ENCODE measurements at regions not wholly inside any gene's neighbourhood (a gene's known extent, or its start where the extent isn't known, plus 50 kb on each side); places are given as distances from the start of the nearest gene placed in this dataset.

DNA sequence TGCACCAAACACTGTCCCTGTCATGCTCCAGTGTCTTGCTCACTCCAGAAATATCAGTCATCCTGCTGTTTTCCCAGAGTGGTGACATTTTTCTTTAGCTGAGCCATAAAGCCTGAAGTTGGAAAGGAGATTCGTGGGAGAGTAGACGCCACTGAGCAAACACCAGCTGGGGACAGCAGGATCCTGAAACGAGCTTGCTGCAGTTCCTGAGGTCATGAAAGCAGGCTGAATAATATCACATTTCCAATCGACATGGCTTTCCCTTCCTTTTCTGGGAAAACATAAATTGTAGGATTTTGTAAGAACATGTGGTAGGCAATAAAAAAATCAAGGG is 276.4 kb downstream of the CDCA7 start:
- no peak for DNase-seq (ENCODE audit: low read depth)
- H3K4me3 ChIP-seq (ENCODE audit: low read depth, low read length), result no peak overlapping the region
- TF ChIP-seq, protein P1, sequence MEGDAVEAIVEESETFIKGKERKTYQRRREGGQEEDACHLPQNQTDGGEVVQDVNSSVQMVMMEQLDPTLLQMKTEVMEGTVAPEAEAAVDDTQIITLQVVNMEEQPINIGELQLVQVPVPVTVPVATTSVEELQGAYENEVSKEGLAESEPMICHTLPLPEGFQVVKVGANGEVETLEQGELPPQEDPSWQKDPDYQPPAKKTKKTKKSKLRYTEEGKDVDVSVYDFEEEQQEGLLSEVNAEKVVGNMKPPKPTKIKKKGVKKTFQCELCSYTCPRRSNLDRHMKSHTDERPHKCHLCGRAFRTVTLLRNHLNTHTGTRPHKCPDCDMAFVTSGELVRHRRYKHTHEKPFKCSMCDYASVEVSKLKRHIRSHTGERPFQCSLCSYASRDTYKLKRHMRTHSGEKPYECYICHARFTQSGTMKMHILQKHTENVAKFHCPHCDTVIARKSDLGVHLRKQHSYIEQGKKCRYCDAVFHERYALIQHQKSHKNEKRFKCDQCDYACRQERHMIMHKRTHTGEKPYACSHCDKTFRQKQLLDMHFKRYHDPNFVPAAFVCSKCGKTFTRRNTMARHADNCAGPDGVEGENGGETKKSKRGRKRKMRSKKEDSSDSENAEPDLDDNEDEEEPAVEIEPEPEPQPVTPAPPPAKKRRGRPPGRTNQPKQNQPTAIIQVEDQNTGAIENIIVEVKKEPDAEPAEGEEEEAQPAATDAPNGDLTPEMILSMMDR (IDR thresholded peaks at IDR 0.05; ENCODE audit: insufficient read depth, low read length), result no peak

DNA sequence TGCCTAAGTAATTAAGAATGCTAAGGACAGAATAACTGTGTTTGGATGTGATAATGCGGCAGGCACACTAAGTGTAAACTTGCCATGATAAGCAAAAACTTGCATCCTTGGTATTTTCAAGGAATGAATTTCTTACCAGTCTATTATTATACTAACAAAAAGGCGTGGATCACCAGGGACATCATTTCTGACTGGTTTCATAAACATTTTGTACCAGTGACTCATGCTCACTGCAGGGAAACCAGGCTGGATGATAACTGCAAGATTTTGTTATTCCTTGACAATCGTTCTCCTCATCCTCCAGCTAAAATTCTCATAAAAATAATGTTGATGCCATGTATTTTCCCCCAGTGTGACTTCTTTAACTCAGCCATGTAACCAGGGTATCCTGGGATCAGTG is 289.5 kb downstream of the CDCA7 start:
- peak; percentile 79 for DNase-seq (ENCODE audit: low read depth)
- no peak overlapping the region for H3K4me3 ChIP-seq (ENCODE audit: low read depth, low read length)
- TF ChIP-seq, protein P1 (IDR thresholded peaks at IDR 0.05; ENCODE audit: insufficient read depth, low read length), result no peak

DNA sequence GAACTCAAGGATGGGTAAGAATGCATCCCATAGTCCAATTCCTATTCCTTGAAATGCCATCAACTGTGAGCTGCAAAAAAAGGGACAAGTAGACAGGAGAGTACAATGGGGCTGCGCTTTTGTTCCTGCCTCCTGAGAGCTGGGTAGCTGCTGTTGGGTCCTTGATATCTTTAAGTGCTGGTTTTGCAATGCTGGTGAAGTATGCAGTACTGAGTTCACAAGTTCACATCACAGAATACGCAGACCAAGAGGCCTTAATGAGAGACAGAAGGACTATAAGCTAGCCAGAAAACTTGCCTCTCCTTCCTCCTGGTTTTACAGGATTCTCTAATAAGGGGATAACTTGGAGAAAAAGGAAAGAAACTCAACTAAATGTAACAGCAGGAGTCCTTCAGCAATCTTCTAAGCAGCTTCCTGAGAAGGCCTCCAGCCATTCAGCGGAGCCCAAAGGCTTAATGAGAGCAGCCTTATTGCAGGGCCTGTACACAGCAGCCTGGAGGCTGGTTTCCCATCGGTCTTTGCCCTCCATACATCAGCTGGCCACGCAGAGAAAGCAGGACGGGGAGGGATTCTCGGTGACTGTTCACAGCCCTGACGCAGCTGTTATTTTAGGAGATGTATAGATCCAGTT is 293.1 kb downstream of the CDCA7 start:
- TF ChIP-seq, protein P1 (IDR thresholded peaks at IDR 0.05; ENCODE audit: insufficient read depth, low read length), result no peak
- no peak overlapping the region for H3K4me3 ChIP-seq (ENCODE audit: low read depth, low read length)
- DNase-seq (ENCODE audit: low read depth), result peak; percentile 73

DNA sequence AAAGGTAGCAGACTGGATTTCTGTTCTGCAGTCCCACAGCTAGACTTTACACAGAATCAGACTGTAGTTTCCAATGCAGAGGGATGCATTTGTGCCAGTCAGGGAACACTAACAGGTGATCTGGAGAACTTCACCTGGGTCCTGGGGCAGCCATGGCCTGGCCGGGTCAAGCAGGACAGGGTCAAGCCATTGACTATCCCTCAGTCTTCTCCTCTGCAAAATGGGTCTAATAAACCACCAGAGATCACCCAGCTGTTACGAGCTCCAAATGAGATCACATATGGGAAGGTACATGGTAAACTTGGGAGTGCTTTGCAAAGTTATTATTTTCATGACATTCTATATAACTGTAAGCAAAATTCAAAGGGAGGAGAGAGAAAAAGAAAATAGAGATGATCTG is 294.1 kb downstream of the CDCA7 start:
- no peak overlapping the region for H3K4me3 ChIP-seq (ENCODE audit: low read depth, low read length)
- TF ChIP-seq, protein P1 (IDR thresholded peaks at IDR 0.05; ENCODE audit: insufficient read depth, low read length), result no peak
- DNase-seq (ENCODE audit: low read depth), result no peak

DNA sequence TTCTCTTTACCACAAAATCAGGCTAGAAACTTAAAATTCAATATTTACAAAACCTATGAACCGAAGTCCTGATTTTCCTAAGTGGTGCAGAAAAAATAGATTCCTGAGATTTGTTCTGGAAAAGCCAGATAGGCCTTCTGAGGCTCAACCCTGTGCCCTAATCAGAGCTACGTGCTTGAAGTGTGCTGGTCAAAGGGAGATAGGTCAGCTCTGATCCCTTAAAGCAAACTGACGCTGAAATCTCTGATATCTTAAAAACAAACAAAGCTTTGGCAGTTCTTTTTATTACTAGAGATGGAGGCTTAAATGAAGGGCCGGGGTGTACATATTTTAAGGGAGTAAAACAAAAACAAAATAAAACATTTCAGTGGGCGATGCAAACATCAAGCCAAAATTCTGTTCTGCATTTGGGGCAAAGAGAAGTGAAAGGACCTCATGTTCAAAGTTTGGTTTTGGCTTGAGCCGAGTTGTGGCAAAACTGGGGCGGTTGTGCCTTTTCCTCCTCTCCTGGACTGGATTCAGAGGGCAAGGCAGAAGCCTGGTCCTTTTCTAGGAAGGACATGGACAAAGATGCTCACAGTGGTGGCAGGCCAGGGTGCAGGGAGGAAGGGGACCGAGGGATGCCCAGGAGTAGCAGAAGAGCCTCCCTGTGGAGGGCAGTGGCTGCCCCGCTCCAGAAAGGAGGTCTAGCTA is 295.0 kb downstream of the CDCA7 start:
- DNase-seq (ENCODE audit: low read depth), result peak; percentile 20
- H3K4me3 ChIP-seq (ENCODE audit: low read depth, low read length), result no peak overlapping the region
- TF ChIP-seq, protein P1 (IDR thresholded peaks at IDR 0.05; ENCODE audit: insufficient read depth, low read length), result no peak

DNA sequence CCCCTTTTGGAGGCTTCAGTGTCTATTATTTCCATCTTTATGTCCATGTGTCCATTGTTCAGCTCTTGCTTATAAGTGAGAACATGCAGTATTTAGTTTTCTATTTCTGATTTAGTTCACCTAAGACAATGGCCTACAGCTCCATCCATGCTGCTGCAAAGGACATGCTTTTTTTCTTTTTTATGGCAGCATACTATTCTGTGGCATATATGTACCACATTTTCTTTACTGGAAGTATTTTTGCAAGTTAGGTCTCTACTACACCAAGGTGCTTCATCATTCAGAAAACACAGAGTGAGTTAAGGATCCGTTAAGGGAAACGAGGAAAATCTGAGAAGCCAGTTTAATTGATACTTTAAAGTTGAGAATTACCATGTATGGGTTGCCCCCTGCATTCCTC is 297.2 kb downstream of the CDCA7 start:
- no peak overlapping the region for H3K4me3 ChIP-seq (ENCODE audit: low read depth, low read length)
- TF ChIP-seq, protein P1 (IDR thresholded peaks at IDR 0.05; ENCODE audit: insufficient read depth, low read length), result no peak
- DNase-seq (ENCODE audit: low read depth), result no peak
